Sigmoid colon (tissue), 4 donors: ENCODE measurements at regions not wholly inside any gene's neighbourhood (a gene's known extent, or its start where the extent isn't known, plus 50 kb on each side); places are given as distances from the start of the nearest gene placed in this dataset.

Experiments used
- CTCF ChIP-seq, 4 experiments: fragments of 450-650 bp in 3 of 4; fragments of 200-600 bp in 1 of 4; IDR thresholded peaks; one replicate each; pipeline ENCODE4 v1.5.1; 2016 to 2019; ENCODE audit warnings: antibody characterized with exemption in 4 of 4, mild to moderate bottlenecking in 3 of 4, moderate library complexity in 2 of 4
- POLR2A ChIP-seq, 2 donors: fragments of 450-650 bp; IDR thresholded peaks; one replicate each; pipeline ENCODE4 v1.6.1; 2016; ENCODE audit warnings: antibody characterized with exemption in 2 of 2, mild to moderate bottlenecking in 2 of 2, moderate library complexity in 2 of 2
- POLR2AphosphoS5 ChIP-seq, 4 donors: sonication (generic); formaldehyde crosslinking; IDR thresholded peaks; one replicate each; pipeline ENCODE4 v1.6.1; 2017; ENCODE audit warnings: antibody characterized with exemption in 4 of 4

DNA sequence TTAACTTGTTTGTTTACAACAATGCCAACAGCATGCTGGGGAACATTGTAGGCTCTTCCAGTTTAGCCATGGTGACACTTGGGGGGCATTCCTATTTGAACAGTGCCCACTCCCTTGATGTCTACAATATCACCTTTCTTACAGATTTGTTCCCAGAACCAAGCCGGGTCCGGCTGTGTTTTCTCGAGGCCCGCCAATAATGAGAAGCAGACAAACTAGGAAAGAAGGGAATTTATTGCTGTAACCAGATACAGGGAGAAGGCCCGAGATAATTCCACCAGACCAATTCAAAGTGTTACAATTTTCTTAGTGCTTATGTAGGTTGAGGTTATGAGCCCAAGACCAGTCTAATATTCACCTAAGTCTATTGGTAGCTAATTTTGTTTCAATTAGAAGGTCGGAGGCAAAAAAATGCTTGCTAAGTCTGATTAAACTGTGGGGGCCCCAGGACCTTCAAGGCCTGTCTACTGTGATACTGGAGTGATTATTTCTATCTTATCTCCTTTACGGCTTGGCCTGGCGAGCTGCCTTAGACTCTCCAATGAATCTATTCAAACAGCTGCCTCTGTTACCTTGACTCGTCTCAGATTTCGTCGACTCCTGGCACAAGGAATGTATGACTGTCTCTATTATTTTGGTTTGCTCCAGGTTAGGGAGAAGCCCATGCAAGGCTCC, 59.1 kb upstream of the PSME4 start:
- no peak for TF ChIP-seq CTCF (IDR thresholded peaks at IDR 0.05)
- no peak for TF ChIP-seq POLR2A (IDR thresholded peaks at IDR 0.05)
- no peak for TF ChIP-seq POLR2AphosphoS5 (IDR thresholded peaks at IDR 0.05)
